Brain microvascular endothelial cell (primary cell): ENCODE measurements at regions not wholly inside any gene's neighbourhood (a gene's known extent, or its start where the extent isn't known, plus 50 kb on each side); places are given as distances from the start of the nearest gene placed in this dataset.

Experiments
- DNase-seq: peaks from one replicate; pipeline ENCODE4 v3.0.0-alpha.2; 2020
- H3K27ac ChIP-seq: fragments of 250-450 bp; sonication (Bioruptor Pico); 2 replicates; pipeline ENCODE4 v1.5.1; 2020; ENCODE audit warnings: mild to moderate bottlenecking, moderate library complexity
- H3K27me3 ChIP-seq: fragments of 250-450 bp; sonication (Bioruptor Pico); replicated peaks from 2 replicates; pipeline ENCODE4 v1.5.1; 2020; ENCODE audit warnings: mild to moderate bottlenecking
- H3K36me3 ChIP-seq: fragments of 250-450 bp; sonication (Bioruptor Pico); replicated peaks from 2 replicates; pipeline ENCODE4 v1.5.1; 2020; ENCODE audit warnings: mild to moderate bottlenecking
- H3K4me3 ChIP-seq: 2 replicates; pipeline ENCODE4 v1.5.1; 2011; ENCODE audit warnings: low read depth, mild to moderate bottlenecking, control low read depth, low read length, moderate library complexity
- CTCF ChIP-seq: IDR thresholded peaks from 2 replicates; pipeline ENCODE4 v1.5.1; 2011; ENCODE audit warnings: low read depth, mild to moderate bottlenecking, moderate library complexity, low read length, control low read depth, inconsistent platforms; ENCODE audit errors: missing control alignments
- in situ Hi-C: cut with HindIII; loops from 2 replicates; pipeline ENCODE4 v1.10.0; 2017; ENCODE audit warnings: low sequenced_read_pairs, low pct_ligation_motif_present

- H3K27me3 ChIP-seq: no peaks in the 10 kb centered on the region
- no peak overlapping the region for H3K27ac ChIP-seq
- no peak for DNase-seq
- TF ChIP-seq CTCF: no peak
- H3K36me3 ChIP-seq: no peaks in the 10 kb centered on the region
- in situ Hi-C loops: no loop called here
- no peak overlapping the region for H3K4me3 ChIP-seq
Measured at GRCh38 chr12:22880331-22880730, 255.4 kb downstream of the ETNK1 start.

GRCh38 chr12:22880807-22881206 lies 255.8 kb downstream of the ETNK1 start:
- Histone ChIP-seq H3K4me3 (no peak overlapping the region), H3K36me3 (no peaks in the 10 kb centered on the region), H3K27me3 (no peaks in the 10 kb centered on the region), H3K27ac (no peak overlapping the region)
- no peak for TF ChIP-seq CTCF
- DNase-seq: no peak
- in situ Hi-C loops: no loop called here

DNA sequence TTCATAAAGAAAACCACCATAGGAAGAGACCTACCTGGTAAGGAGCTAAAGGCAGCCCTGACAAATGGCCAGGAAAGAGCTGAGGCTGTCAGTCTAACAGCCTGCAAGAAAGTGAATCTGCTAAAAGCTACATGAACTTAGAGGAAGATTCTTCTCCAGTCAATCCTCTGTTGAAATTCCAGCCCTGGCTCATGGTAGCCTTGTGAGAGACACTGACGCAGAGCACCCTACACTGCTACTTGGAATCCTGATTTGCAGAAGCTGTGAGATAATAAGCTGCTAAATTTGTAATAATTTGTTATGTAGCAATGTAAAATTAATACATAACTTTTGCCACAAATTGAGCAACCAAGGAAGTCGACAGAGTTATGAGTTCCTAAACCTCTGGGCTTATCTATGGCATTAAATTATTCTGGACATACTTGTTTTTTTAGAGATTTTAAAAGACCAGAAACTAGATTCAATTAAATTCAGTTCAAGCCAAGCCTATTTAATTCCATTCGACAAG lies 257.0 kb downstream of the ETNK1 start:
- no peak for DNase-seq
- Histone ChIP-seq H3K27me3 (no peaks in the 10 kb centered on the region), H3K4me3 (no peak overlapping the region), H3K36me3 (no peaks in the 10 kb centered on the region), H3K27ac (no peak overlapping the region)
- no peak for TF ChIP-seq CTCF
- in situ Hi-C loops: no loop called here

- Histone ChIP-seq H3K27me3 (no peaks in the 10 kb centered on the region), H3K36me3 (no peaks in the 10 kb centered on the region), H3K4me3 (no peak overlapping the region), H3K27ac (no peak overlapping the region)
- DNase-seq: no peak
- in situ Hi-C loops: no loop called here
- TF ChIP-seq CTCF: no peak
Measured at GRCh38 chr12:22882559-22882958, 257.6 kb downstream of the ETNK1 start.

DNA sequence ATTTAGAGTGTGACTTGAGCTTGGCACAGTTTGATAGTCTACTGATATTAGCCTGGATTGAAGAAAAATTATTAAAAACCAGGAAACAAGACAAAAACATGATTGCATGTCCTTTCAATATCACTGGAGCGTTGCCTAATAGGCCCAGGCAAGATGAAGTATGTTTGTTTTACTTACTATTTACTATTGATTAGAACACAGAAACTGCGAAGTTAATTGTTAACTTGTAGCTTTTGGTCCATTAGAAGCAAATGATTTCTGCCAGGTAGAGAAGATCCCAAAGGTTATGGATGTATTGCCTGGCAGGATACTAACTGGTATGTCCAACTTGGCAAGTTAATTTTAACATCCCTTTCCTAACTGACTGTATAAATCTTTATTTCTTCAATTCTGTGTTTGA lies 268.9 kb downstream of the ETNK1 start:
- Histone ChIP-seq H3K36me3 (no peaks in the 10 kb centered on the region), H3K27me3 (no peaks in the 10 kb centered on the region), H3K4me3 (no peak overlapping the region), H3K27ac (no peak overlapping the region)
- no peak for TF ChIP-seq CTCF
- DNase-seq: no peak
- in situ Hi-C loops: no loop called here

DNA sequence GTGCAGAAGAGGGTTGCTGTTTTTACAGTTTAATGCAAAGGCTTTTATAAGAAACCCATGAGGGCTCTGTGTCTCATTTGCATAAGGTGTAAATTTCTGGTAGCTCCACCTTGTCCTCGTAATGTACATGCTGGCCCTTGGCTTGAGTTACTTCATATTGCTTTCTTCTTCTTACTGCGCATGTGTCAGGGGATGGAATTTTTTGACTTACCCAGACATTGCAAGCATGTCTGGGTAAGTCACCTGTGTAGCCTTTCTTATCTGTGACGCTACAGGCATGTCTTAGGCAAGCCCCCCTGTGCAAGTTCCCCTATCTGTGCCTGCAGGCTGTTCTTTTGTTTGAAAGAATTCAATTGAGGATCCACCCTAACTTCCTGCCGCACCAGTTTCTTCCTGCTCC lies 274.2 kb downstream of the ETNK1 start:
- Histone ChIP-seq H3K27ac (no peak overlapping the region), H3K4me3 (no peak overlapping the region), H3K27me3 (no peaks in the 10 kb centered on the region), H3K36me3 (no peaks in the 10 kb centered on the region)
- DNase-seq: no peak
- TF ChIP-seq CTCF: no peak
- in situ Hi-C loops: no loop called here
